ENCODE measurements at regions not wholly inside any gene's neighbourhood (a gene's known extent, or its start where the extent isn't known, plus 50 kb on each side); places are given as distances from the start of the nearest gene placed in this dataset.

DNA sequence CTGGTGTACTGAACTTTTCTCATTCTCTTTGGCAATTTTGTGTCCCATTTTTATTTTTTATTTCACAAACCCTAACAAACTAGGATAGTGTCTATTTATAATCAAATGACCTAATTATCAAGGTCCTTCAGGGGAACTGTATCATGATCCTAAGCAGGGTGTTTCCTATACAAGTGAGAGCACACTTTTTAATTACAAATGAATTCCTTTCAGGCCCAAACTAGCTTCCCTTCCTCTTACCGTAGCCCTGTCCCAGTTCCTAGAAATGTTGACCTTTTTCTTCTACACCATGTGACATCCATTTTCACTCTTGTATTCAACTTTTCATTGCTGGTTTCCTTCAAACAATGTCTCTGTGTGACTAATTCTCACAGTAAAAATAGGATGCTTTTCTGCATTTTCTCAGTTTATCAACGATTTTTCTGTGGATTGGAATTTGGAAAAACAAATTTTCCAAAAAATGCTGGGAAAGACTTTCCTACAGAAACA lies 411.4 kb downstream of the CCDC91 start:
- Histone ChIP-seq H3K36me3 (ENCODE audit: insufficient read depth, low read length) (no peaks in the 10 kb centered on the region), H3K9me3 (ENCODE audit: insufficient read depth, low read length, severe bottlenecking) (no peaks in the 10 kb centered on the region), H3K4me3 (ENCODE audit: low read depth in 1 of 2, low read length in 2 of 2) (no peak overlapping the region), H3K4me1 (ENCODE audit: insufficient read depth, low read length) (no peaks in the 10 kb centered on the region), H3K27ac (ENCODE audit: low read length) (no peak overlapping the region), H2AFZ (ENCODE audit: low read depth, low read length) (no peak overlapping the region), H4K20me1 (ENCODE audit: insufficient read depth, low read length) (no peaks in the 10 kb centered on the region), H3K27me3 (ENCODE audit: insufficient read depth, low read length, poor library complexity) (no peaks in the 10 kb centered on the region), H3K4me2 (ENCODE audit: insufficient read depth, low read length) (no peak overlapping the region), H3K79me2 (ENCODE audit: insufficient read depth, low read length) (no peaks in the 10 kb centered on the region), H3K9ac (ENCODE audit: low read depth, low read length) (no peak overlapping the region)
- DNase-seq = no peak
- ATAC-seq (ENCODE audit: insufficient read depth, low read depth) = no peak
- TF ChIP-seq EZH2 (IDR thresholded peaks at IDR 0.05; ENCODE audit: borderline replicate concordance, low read depth, low read length, severe bottlenecking) = no peak
- TF ChIP-seq, protein P1, sequence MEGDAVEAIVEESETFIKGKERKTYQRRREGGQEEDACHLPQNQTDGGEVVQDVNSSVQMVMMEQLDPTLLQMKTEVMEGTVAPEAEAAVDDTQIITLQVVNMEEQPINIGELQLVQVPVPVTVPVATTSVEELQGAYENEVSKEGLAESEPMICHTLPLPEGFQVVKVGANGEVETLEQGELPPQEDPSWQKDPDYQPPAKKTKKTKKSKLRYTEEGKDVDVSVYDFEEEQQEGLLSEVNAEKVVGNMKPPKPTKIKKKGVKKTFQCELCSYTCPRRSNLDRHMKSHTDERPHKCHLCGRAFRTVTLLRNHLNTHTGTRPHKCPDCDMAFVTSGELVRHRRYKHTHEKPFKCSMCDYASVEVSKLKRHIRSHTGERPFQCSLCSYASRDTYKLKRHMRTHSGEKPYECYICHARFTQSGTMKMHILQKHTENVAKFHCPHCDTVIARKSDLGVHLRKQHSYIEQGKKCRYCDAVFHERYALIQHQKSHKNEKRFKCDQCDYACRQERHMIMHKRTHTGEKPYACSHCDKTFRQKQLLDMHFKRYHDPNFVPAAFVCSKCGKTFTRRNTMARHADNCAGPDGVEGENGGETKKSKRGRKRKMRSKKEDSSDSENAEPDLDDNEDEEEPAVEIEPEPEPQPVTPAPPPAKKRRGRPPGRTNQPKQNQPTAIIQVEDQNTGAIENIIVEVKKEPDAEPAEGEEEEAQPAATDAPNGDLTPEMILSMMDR (IDR thresholded peaks at IDR 0.05; ENCODE audit: borderline replicate concordance, extremely low read depth, low read length, poor library complexity, severe bottlenecking) = no peak

- no peak overlapping the region for H3K27ac ChIP-seq (ENCODE audit: low read length)
- H3K4me3 ChIP-seq (ENCODE audit: low read depth in 1 of 2, low read length in 2 of 2) = no peak overlapping the region
- no peak overlapping the region for H2AFZ ChIP-seq (ENCODE audit: low read depth, low read length)
- no peaks in the 10 kb centered on the region for H3K27me3 ChIP-seq (ENCODE audit: insufficient read depth, low read length, poor library complexity)
- ATAC-seq (ENCODE audit: insufficient read depth, low read depth) = no peak
- TF ChIP-seq, protein P1 (IDR thresholded peaks at IDR 0.05; ENCODE audit: borderline replicate concordance, extremely low read depth, low read length, poor library complexity, severe bottlenecking) = no peak
- no peak for TF ChIP-seq EZH2 (IDR thresholded peaks at IDR 0.05; ENCODE audit: borderline replicate concordance, low read depth, low read length, severe bottlenecking)
- H3K4me1 ChIP-seq (ENCODE audit: insufficient read depth, low read length) = no peaks in the 10 kb centered on the region
- H3K79me2 ChIP-seq (ENCODE audit: insufficient read depth, low read length) = no peaks in the 10 kb centered on the region
- no peak overlapping the region for H3K4me2 ChIP-seq (ENCODE audit: insufficient read depth, low read length)
- H4K20me1 ChIP-seq (ENCODE audit: insufficient read depth, low read length) = no peaks in the 10 kb centered on the region
- no peak for DNase-seq
- peaks cover 9% of the 10 kb centered on the region for H3K9me3 ChIP-seq (ENCODE audit: insufficient read depth, low read length, severe bottlenecking)
- H3K36me3 ChIP-seq (ENCODE audit: insufficient read depth, low read length) = no peaks in the 10 kb centered on the region
- no peak overlapping the region for H3K9ac ChIP-seq (ENCODE audit: low read depth, low read length)
Measured at GRCh38 chr12:28602786-28603185, 412.5 kb downstream of the CCDC91 start.

DNA sequence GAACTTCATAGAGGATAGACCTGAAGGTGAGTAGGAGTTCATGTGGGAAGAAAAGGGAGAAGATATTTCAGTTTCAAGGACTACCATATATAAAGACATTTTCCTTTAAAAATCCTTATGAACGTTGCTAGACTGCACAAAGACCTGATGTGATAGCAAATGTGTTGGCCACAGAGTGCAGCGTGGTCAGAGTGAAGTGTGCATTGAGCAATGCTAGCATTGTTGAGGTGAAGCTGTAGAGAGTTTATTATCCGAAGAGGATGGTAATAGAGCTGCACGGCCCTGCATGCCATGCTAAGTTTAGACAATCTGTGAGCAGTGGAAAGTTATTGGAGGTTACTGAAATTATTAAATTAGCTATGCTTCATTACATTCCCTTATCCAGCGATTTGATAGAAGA lies 413.0 kb downstream of the CCDC91 start:
- Histone ChIP-seq H3K9me3 (ENCODE audit: insufficient read depth, low read length, severe bottlenecking) (peaks cover 9% of the 10 kb centered on the region), H3K4me2 (ENCODE audit: insufficient read depth, low read length) (no peak overlapping the region), H3K9ac (ENCODE audit: low read depth, low read length) (no peak overlapping the region), H3K27ac (ENCODE audit: low read length) (no peak overlapping the region), H3K4me3 (ENCODE audit: low read depth in 1 of 2, low read length in 2 of 2) (no peak overlapping the region), H2AFZ (ENCODE audit: low read depth, low read length) (no peak overlapping the region), H3K27me3 (ENCODE audit: insufficient read depth, low read length, poor library complexity) (no peaks in the 10 kb centered on the region), H4K20me1 (ENCODE audit: insufficient read depth, low read length) (no peaks in the 10 kb centered on the region), H3K79me2 (ENCODE audit: insufficient read depth, low read length) (no peaks in the 10 kb centered on the region), H3K36me3 (ENCODE audit: insufficient read depth, low read length) (no peaks in the 10 kb centered on the region), H3K4me1 (ENCODE audit: insufficient read depth, low read length) (no peaks in the 10 kb centered on the region)
- TF ChIP-seq, protein P1 (IDR thresholded peaks at IDR 0.05; ENCODE audit: borderline replicate concordance, extremely low read depth, low read length, poor library complexity, severe bottlenecking) = no peak
- TF ChIP-seq EZH2 (IDR thresholded peaks at IDR 0.05; ENCODE audit: borderline replicate concordance, low read depth, low read length, severe bottlenecking) = no peak
- DNase-seq (no peak), ATAC-seq (ENCODE audit: insufficient read depth, low read depth) (no peak)

DNA sequence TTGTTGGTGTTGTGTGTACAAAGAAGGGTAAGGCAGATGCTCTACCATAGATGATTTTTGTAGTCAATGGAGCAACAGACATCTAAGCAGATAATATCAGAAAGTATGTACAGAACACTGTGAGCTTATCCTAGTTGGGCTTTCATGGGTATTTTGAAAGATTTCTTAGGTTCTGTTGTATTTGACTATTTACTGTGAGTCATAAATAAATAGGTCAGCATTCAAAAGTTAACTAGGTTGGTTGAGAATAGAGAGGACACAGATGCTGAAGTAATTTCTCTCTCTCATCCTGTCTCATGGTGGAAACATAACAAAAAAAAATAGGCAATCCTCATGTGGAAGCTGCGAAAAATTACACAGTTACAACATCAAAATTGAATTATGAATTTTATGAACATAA lies 413.5 kb downstream of the CCDC91 start:
- no peak overlapping the region for H3K9ac ChIP-seq (ENCODE audit: low read depth, low read length)
- H2AFZ ChIP-seq (ENCODE audit: low read depth, low read length) = no peak overlapping the region
- DNase-seq = no peak

More for the DNA sequence above, 413.5 kb downstream of the CCDC91 start:
- H3K79me2 ChIP-seq (ENCODE audit: insufficient read depth, low read length) = no peaks in the 10 kb centered on the region
- H3K27me3 ChIP-seq (ENCODE audit: insufficient read depth, low read length, poor library complexity) = no peaks in the 10 kb centered on the region
- H3K9me3 ChIP-seq (ENCODE audit: insufficient read depth, low read length, severe bottlenecking) = peaks cover 9% of the 10 kb centered on the region
- no peak for ATAC-seq (ENCODE audit: insufficient read depth, low read depth)
- H3K36me3 ChIP-seq (ENCODE audit: insufficient read depth, low read length) = no peaks in the 10 kb centered on the region
- no peaks in the 10 kb centered on the region for H4K20me1 ChIP-seq (ENCODE audit: insufficient read depth, low read length)
- H3K27ac ChIP-seq (ENCODE audit: low read length) = no peak overlapping the region
- TF ChIP-seq, protein P1 (IDR thresholded peaks at IDR 0.05; ENCODE audit: borderline replicate concordance, extremely low read depth, low read length, poor library complexity, severe bottlenecking) = no peak
- TF ChIP-seq EZH2 (IDR thresholded peaks at IDR 0.05; ENCODE audit: borderline replicate concordance, low read depth, low read length, severe bottlenecking) = no peak
- H3K4me2 ChIP-seq (ENCODE audit: insufficient read depth, low read length) = no peak overlapping the region
- H3K4me3 ChIP-seq (ENCODE audit: low read depth in 1 of 2, low read length in 2 of 2) = no peak overlapping the region
- no peaks in the 10 kb centered on the region for H3K4me1 ChIP-seq (ENCODE audit: insufficient read depth, low read length)
